ENCODE measurements at regions not wholly inside any gene's neighbourhood (a gene's known extent, or its start where the extent isn't known, plus 50 kb on each side); places are given as distances from the start of the nearest gene placed in this dataset.

- Histone ChIP-seq H3K36me3 (ENCODE audit: control insufficient read depth, insufficient read depth, low read length) (peaks cover 7% of the 10 kb centered on the region), H3K9ac (ENCODE audit: extremely low read depth, low read length, poor library complexity, severe bottlenecking) (no peak overlapping the region), H3K4me1 (ENCODE audit: control insufficient read depth, insufficient read depth, low read length) (no peaks in the 10 kb centered on the region), H3K4me3 (ENCODE audit: low read length) (no peak overlapping the region), H3K27me3 (ENCODE audit: control insufficient read depth, insufficient read depth, low read length, poor library complexity, severe bottlenecking) (no peaks in the 10 kb centered on the region), H3K9me3 (ENCODE audit: control insufficient read depth, low read length) (no peaks in the 10 kb centered on the region), H3K27ac (ENCODE audit: low read depth, low read length) (no peak overlapping the region)
- Mint-ChIP-seq H3K4me3 (no peak overlapping the region), H3K27me3 (ENCODE audit: insufficient read depth) (no peaks in the 10 kb centered on the region), H3K36me3 (ENCODE audit: low read depth) (peaks cover 22% of the 10 kb centered on the region), H3K27ac (no peak overlapping the region), H3K4me1 (no peaks in the 10 kb centered on the region), H3K9me3 (no peaks in the 10 kb centered on the region)
- no peak for TF ChIP-seq CTCF (conservative IDR thresholded peaks at IDR 0.05)
- WGBS, 2 experiments (ENCODE audit: insufficient coverage in 1 of 2, insufficient read length in 1 of 2), result 88 to 92% methylated on average over 1 to 3 of the region's 3 CpGs
- no peak for DNase-seq
Observed at GRCh38 chr10:21014141-21014540, 117.0 kb upstream of the NEBL start.

- 94 to 96% methylated on average over 3 to 4 of the region's 4 CpGs for WGBS, 2 experiments (ENCODE audit: insufficient coverage in 1 of 2, insufficient read length in 1 of 2)
- Histone ChIP-seq H3K4me3 (ENCODE audit: low read length) (no peak overlapping the region), H3K36me3 (ENCODE audit: control insufficient read depth, insufficient read depth, low read length) (peaks cover 4% of the 10 kb centered on the region), H3K27me3 (ENCODE audit: control insufficient read depth, insufficient read depth, low read length, poor library complexity, severe bottlenecking) (no peaks in the 10 kb centered on the region), H3K4me1 (ENCODE audit: control insufficient read depth, insufficient read depth, low read length) (no peaks in the 10 kb centered on the region), H3K27ac (ENCODE audit: low read depth, low read length) (no peak overlapping the region), H3K9me3 (ENCODE audit: control insufficient read depth, low read length) (no peaks in the 10 kb centered on the region), H3K9ac (ENCODE audit: extremely low read depth, low read length, poor library complexity, severe bottlenecking) (no peak overlapping the region)
- Mint-ChIP-seq H3K9me3 (no peaks in the 10 kb centered on the region), H3K4me1 (no peaks in the 10 kb centered on the region), H3K27me3 (ENCODE audit: insufficient read depth) (no peaks in the 10 kb centered on the region), H3K27ac (no peak overlapping the region), H3K4me3 (no peak overlapping the region), H3K36me3 (ENCODE audit: low read depth) (peaks cover 16% of the 10 kb centered on the region)
- TF ChIP-seq CTCF (conservative IDR thresholded peaks at IDR 0.05), result no peak
- DNase-seq, result no peak
Observed at GRCh38 chr10:21011433-21012018, 114.4 kb upstream of the NEBL start.

GRCh38 chr10:21010615-21011014 is 113.5 kb upstream of the NEBL start:
- no peaks in the 10 kb centered on the region for H3K9me3 ChIP-seq (ENCODE audit: control insufficient read depth, low read length)
- peaks cover 4% of the 10 kb centered on the region for H3K36me3 ChIP-seq (ENCODE audit: control insufficient read depth, insufficient read depth, low read length)
- H3K9me3 Mint-ChIP-seq, result no peaks in the 10 kb centered on the region
- H3K27ac Mint-ChIP-seq, result no peak overlapping the region
- H3K4me3 ChIP-seq (ENCODE audit: low read length), result no peak overlapping the region
- H3K36me3 Mint-ChIP-seq (ENCODE audit: low read depth), result peaks cover 16% of the 10 kb centered on the region
- no peaks in the 10 kb centered on the region for H3K27me3 Mint-ChIP-seq (ENCODE audit: insufficient read depth)
- no peak overlapping the region for H3K9ac ChIP-seq (ENCODE audit: extremely low read depth, low read length, poor library complexity, severe bottlenecking)
- no peaks in the 10 kb centered on the region for H3K4me1 ChIP-seq (ENCODE audit: control insufficient read depth, insufficient read depth, low read length)
- 92 to 93% methylated on average over 3 of the region's 3 CpGs for WGBS, 2 experiments (ENCODE audit: insufficient coverage in 1 of 2, insufficient read length in 1 of 2)
- H3K27ac ChIP-seq (ENCODE audit: low read depth, low read length), result no peak overlapping the region
- H3K4me3 Mint-ChIP-seq, result no peak overlapping the region
- no peaks in the 10 kb centered on the region for H3K27me3 ChIP-seq (ENCODE audit: control insufficient read depth, insufficient read depth, low read length, poor library complexity, severe bottlenecking)
- DNase-seq, result no peak
- TF ChIP-seq CTCF (conservative IDR thresholded peaks at IDR 0.05), result no peak
- no peaks in the 10 kb centered on the region for H3K4me1 Mint-ChIP-seq

Data from endodermal cell (in vitro differentiated cells).